SK-N-SH treated with all-trans-retinoic acid at 6 μM for 48 hours (cell line): ENCODE measurements at regions not wholly inside any gene's neighbourhood (a gene's known extent, or its start where the extent isn't known, plus 50 kb on each side); places are given as distances from the start of the nearest gene placed in this dataset.

ENCODE experiments used
- ATAC-seq: fragments of 200-7000 bp; cut with Tn5 transposase; 3 replicates; pipeline ENCODE4 v1.9.1; 2020; ENCODE audit warnings: mild to moderate bottlenecking, moderate library complexity
- ARNTL ChIP-seq: fragments of 450-650 bp; formaldehyde crosslinking; IDR thresholded peaks from 2 replicates; pipeline ENCODE4 v1.5.0; 2020; ENCODE audit warnings: low read depth, mild to moderate bottlenecking, moderate library complexity, borderline replicate concordance
- BACH2 ChIP-seq: fragments of 250-450 bp; sonication (Bioruptor Pico); IDR thresholded peaks from 2 replicates; pipeline ENCODE4 v1.9.0; 2021; ENCODE audit warnings: mild to moderate bottlenecking, borderline replicate concordance
- CREB5 ChIP-seq: fragments of 250-450 bp; sonication (Bioruptor Pico); IDR thresholded peaks from 2 replicates; pipeline ENCODE4 v1.5.1; 2020; ENCODE audit warnings: low read depth, mild to moderate bottlenecking, moderate library complexity
- CSDC2 ChIP-seq: fragments of 250-450 bp; sonication (Bioruptor Pico); IDR thresholded peaks from 2 replicates; pipeline ENCODE4 v1.5.0; 2020; ENCODE audit warnings: mild to moderate bottlenecking, moderate library complexity
- CSRNP3 ChIP-seq: fragments of 250-450 bp; sonication (Bioruptor Pico); IDR thresholded peaks from 2 replicates; pipeline ENCODE4 v1.5.1; 2021; ENCODE audit warnings: mild to moderate bottlenecking, moderate library complexity
- ESRRG ChIP-seq: fragments of 250-450 bp; sonication (Bioruptor Pico); IDR thresholded peaks from 2 replicates; pipeline ENCODE4 v1.6.1; 2021; ENCODE audit warnings: mild to moderate bottlenecking
- ISL1 ChIP-seq: fragments of 250-450 bp; sonication (Bioruptor Pico); IDR thresholded peaks from 2 replicates; pipeline ENCODE4 v2.1.2; 2022; ENCODE audit warnings: mild to moderate bottlenecking, moderate library complexity
- OSR1 ChIP-seq: fragments of 250-450 bp; sonication (Bioruptor Pico); IDR thresholded peaks from 2 replicates; pipeline ENCODE4 v1.8.0; 2022; ENCODE audit warnings: moderate library complexity, mild to moderate bottlenecking, inconsistent platforms
- POU6F1 ChIP-seq: fragments of 250-450 bp; sonication (Bioruptor Pico); IDR thresholded peaks from 2 replicates; pipeline ENCODE4 v1.8.0; 2021; ENCODE audit warnings: low read depth, mild to moderate bottlenecking, moderate library complexity, borderline replicate concordance
- PPARA ChIP-seq: fragments of 250-450 bp; sonication (Bioruptor Pico); IDR thresholded peaks from 2 replicates; pipeline ENCODE4 v1.5.0; 2020; ENCODE audit warnings: mild to moderate bottlenecking, borderline replicate concordance
- RARB ChIP-seq: fragments of 250-450 bp; sonication (Bioruptor Pico); IDR thresholded peaks from 2 replicates; pipeline ENCODE4 v1.8.0; 2021; ENCODE audit warnings: mild to moderate bottlenecking, moderate library complexity
- SNAI2 ChIP-seq: fragments of 250-450 bp; sonication (Bioruptor Pico); IDR thresholded peaks from 2 replicates; pipeline ENCODE4 v1.5.0; 2020; ENCODE audit warnings: mild to moderate bottlenecking, moderate library complexity
- TCF4 ChIP-seq: fragments of 250-450 bp; sonication (Bioruptor Pico); IDR thresholded peaks from 2 replicates; pipeline ENCODE4 v1.8.0; 2021; ENCODE audit warnings: mild to moderate bottlenecking, moderate library complexity, borderline replicate concordance
- TOX ChIP-seq: fragments of 250-450 bp; sonication (Bioruptor Pico); IDR thresholded peaks from 2 replicates; pipeline ENCODE4 v1.8.0; 2021; ENCODE audit warnings: mild to moderate bottlenecking, moderate library complexity, borderline replicate concordance
- TSHZ2 ChIP-seq: fragments of 250-450 bp; sonication (Bioruptor Pico); IDR thresholded peaks from 2 replicates; pipeline ENCODE4 v1.5.0; 2020; ENCODE audit warnings: mild to moderate bottlenecking, moderate library complexity
- ZC3H10 ChIP-seq: fragments of 250-450 bp; sonication (Bioruptor Pico); IDR thresholded peaks from 2 replicates; pipeline ENCODE4 v1.5.1; 2021; ENCODE audit warnings: mild to moderate bottlenecking, moderate library complexity
- ZFP3 ChIP-seq: fragments of 250-450 bp; sonication (Bioruptor Pico); IDR thresholded peaks from 2 replicates; pipeline ENCODE4 v1.5.0; 2020; ENCODE audit warnings: mild to moderate bottlenecking, moderate library complexity
- ZFP30 ChIP-seq: fragments of 450-650 bp; formaldehyde crosslinking; IDR thresholded peaks from 2 replicates; pipeline ENCODE4 v1.5.0; 2022; ENCODE audit warnings: mild to moderate bottlenecking, moderate library complexity
- ZNF565 ChIP-seq: fragments of 450-650 bp; formaldehyde crosslinking; conservative IDR thresholded peaks from 2 replicates; pipeline ENCODE4 v1.5.0; 2020; ENCODE audit warnings: low read depth, mild to moderate bottlenecking, moderate library complexity
- ZNF70 ChIP-seq: fragments of 450-650 bp; formaldehyde crosslinking; IDR thresholded peaks from 2 replicates; pipeline ENCODE4 v1.5.0; 2020; ENCODE audit warnings: mild to moderate bottlenecking, moderate library complexity
- ZNF8 ChIP-seq: fragments of 450-650 bp; formaldehyde crosslinking; IDR thresholded peaks from 2 replicates; pipeline ENCODE4 v1.5.0; 2020; ENCODE audit warnings: mild to moderate bottlenecking, moderate library complexity

- ATAC-seq: no peak
- TF ChIP-seq ZNF8 (CRISPR knock-in tag): no peak
- no peak for TF ChIP-seq TSHZ2 (CRISPR knock-in tag)
- TF ChIP-seq POU6F1 (CRISPR knock-in tag): no peak
- TF ChIP-seq OSR1 (CRISPR knock-in tag): no peak
- TF ChIP-seq RARB (CRISPR knock-in tag): no peak
- no peak for TF ChIP-seq CREB5 (CRISPR knock-in tag)
- TF ChIP-seq PPARA (CRISPR knock-in tag): no peak
- no peak for TF ChIP-seq ZNF565 (CRISPR knock-in tag)
- TF ChIP-seq ZC3H10 (CRISPR knock-in tag): no peak
- TF ChIP-seq ZFP30 (CRISPR knock-in tag): no peak
- no peak for TF ChIP-seq CSDC2 (CRISPR knock-in tag)
- TF ChIP-seq ARNTL (CRISPR knock-in tag): no peak
- no peak for TF ChIP-seq BACH2 (CRISPR knock-in tag)
- TF ChIP-seq ZNF70 (CRISPR knock-in tag): no peak
- no peak for TF ChIP-seq TCF4 (CRISPR knock-in tag)
Measured at GRCh38 chr3:137207616-137208015, 249.8 kb downstream of the IL20RB start.

GRCh38 chr3:137217733-137218132 lies 259.9 kb downstream of the IL20RB start:
- no peak for ATAC-seq
- TF ChIP-seq ZFP30 (CRISPR knock-in tag) (no peak), CSDC2 (CRISPR knock-in tag) (no peak), SNAI2 (no peak), CREB5 (CRISPR knock-in tag) (no peak), ESRRG (CRISPR knock-in tag) (no peak), ZNF8 (CRISPR knock-in tag) (no peak), POU6F1 (CRISPR knock-in tag) (no peak)
- TF ChIP-seq, all 23 proteins: peak for 0

GRCh38 chr3:137219801-137220445 lies 262.1 kb downstream of the IL20RB start:
- ATAC-seq: no peak
- no peak for TF ChIP-seq ZFP30 (CRISPR knock-in tag)
- no peak for TF ChIP-seq ZNF70 (CRISPR knock-in tag)
- TF ChIP-seq RARB (CRISPR knock-in tag): no peak
- TF ChIP-seq CSRNP3 (CRISPR knock-in tag): no peak
- no peak for TF ChIP-seq ZFP3
- TF ChIP-seq BACH2 (CRISPR knock-in tag): no peak
- no peak for TF ChIP-seq SNAI2
- TF ChIP-seq PPARA (CRISPR knock-in tag): no peak
- TF ChIP-seq ESRRG (CRISPR knock-in tag): no peak
- no peak for TF ChIP-seq ARNTL (CRISPR knock-in tag)
- no peak for TF ChIP-seq TCF4 (CRISPR knock-in tag)
- TF ChIP-seq ISL1 (CRISPR knock-in tag): no peak
- no peak for TF ChIP-seq TOX (CRISPR knock-in tag)
- no peak for TF ChIP-seq ZC3H10 (CRISPR knock-in tag)
- TF ChIP-seq POU6F1 (CRISPR knock-in tag): no peak
